SK-N-SH (cell line): ENCODE measurements at regions not wholly inside any gene's neighbourhood (a gene's known extent, or its start where the extent isn't known, plus 50 kb on each side); places are given as distances from the start of the nearest gene placed in this dataset.

Source experiments
- CTCF ChIA-PET: fragments of 300-600, 350-600 bp; formaldehyde crosslinking; extraction: SDS; loops from one replicate; lab custom pipeline; 2021; lab: Yijun Ruan, JAX
- POLR2A ChIA-PET: fragments of 350-600 bp; sonication (Branson Sonifier 250); formaldehyde crosslinking; extraction: SDS; loops from one replicate; lab custom pipeline; 2020; ENCODE audit warnings: antibody characterized with exemption, inconsistent platforms; lab: Yijun Ruan, JAX
- DNase-seq: peaks from one replicate; pipeline ENCODE4 v3.0.0; 2012
- H2AFZ ChIP-seq: fragments of 200-600 bp; sonication (generic); 2 replicates; pipeline ENCODE4 v1.8.1; 2016; ENCODE audit warnings: antibody characterized with exemption, mild to moderate bottlenecking, low read depth
- H3F3A ChIP-seq: fragments of 200-600 bp; sonication (generic); replicated peaks from 2 replicates; pipeline ENCODE3; 2016; ENCODE audit warnings: antibody characterized with exemption, mild to moderate bottlenecking; ENCODE audit not compliant: insufficient read depth
- H3K27ac ChIP-seq, 2 experiments: fragments of 200-500 bp in 1 of 2; fragments of 200-600 bp in 1 of 2; sonication (Bioruptor generic) in 1 of 2; sonication (generic), shearing (Covaris generic) in 1 of 2; 2 replicates each; pipeline versions ENCODE4 v1.5.1 to v1.6.1; 2014 to 2016; ENCODE audit warnings: low read depth in 2 of 2, inconsistent platforms in 1 of 2, low read length in 1 of 2, mild to moderate bottlenecking in 1 of 2, mixed read lengths in 1 of 2
- H3K27me3 ChIP-seq: fragments of 200-600 bp; sonication (generic), shearing (Covaris generic); 2 replicates; pipeline ENCODE4 v1.6.1; 2016; ENCODE audit warnings: mixed run types; ENCODE audit not compliant: insufficient read depth
- H3K36me3 ChIP-seq, 2 experiments: fragments of 200-500 bp in 1 of 2; fragments of 200-600 bp in 1 of 2; sonication (Bioruptor generic) in 1 of 2; sonication (generic) in 1 of 2; replicated peaks in 1 of 2; 2 replicates each; pipeline versions ENCODE3 to v1.5.1; 2014 to 2016; ENCODE audit warnings: low read length in 1 of 2, mild to moderate bottlenecking in 1 of 2; ENCODE audit not compliant: insufficient read depth in 2 of 2, control insufficient read depth in 1 of 2
- H3K4me1 ChIP-seq, 2 experiments: fragments of 200-500 bp in 1 of 2; fragments of 200-600 bp in 1 of 2; sonication (Bioruptor generic) in 1 of 2; sonication (generic), shearing (Covaris generic) in 1 of 2; 2 replicates each; pipeline versions ENCODE4 v1.5.1 to v1.6.1; 2014 to 2016; ENCODE audit warnings: low read depth in 1 of 2, low read length in 1 of 2, mixed run types in 1 of 2; ENCODE audit not compliant: insufficient read depth in 2 of 2, control insufficient read depth in 1 of 2
- H3K4me2 ChIP-seq: fragments of 200-600 bp; sonication (generic), shearing (Covaris generic); 2 replicates; pipeline ENCODE4 v1.6.1; 2017; ENCODE audit warnings: mixed run types
- H3K4me3 ChIP-seq, 2 experiments: fragments of 200-500 bp in 1 of 2; fragments of 200-600 bp in 1 of 2; sonication (Bioruptor generic) in 1 of 2; sonication (generic), shearing (Covaris generic) in 1 of 2; 2 replicates each; pipeline versions ENCODE4 v1.5.1 to v1.8.1; 2014 to 2016; ENCODE audit warnings: low read depth in 2 of 2, inconsistent platforms in 1 of 2, low read length in 1 of 2, mild to moderate bottlenecking in 1 of 2, mixed read lengths in 1 of 2, moderate library complexity in 1 of 2
- H3K79me2 ChIP-seq: fragments of 200-600 bp; sonication (generic); 2 replicates; pipeline ENCODE4 v1.8.1; 2017; ENCODE audit warnings: mild to moderate bottlenecking; ENCODE audit not compliant: insufficient read depth
- H3K9ac ChIP-seq: fragments of 200-600 bp; sonication (generic); 2 replicates; pipeline ENCODE4 v1.6.1; 2017; ENCODE audit warnings: mixed run types
- H3K9me2 ChIP-seq: fragments of 200-600 bp; sonication (generic); 2 replicates; pipeline ENCODE4 v1.6.1; 2017; ENCODE audit warnings: mixed run types
- H3K9me3 ChIP-seq: fragments of 200-600 bp; sonication (generic); 2 replicates; pipeline ENCODE4 v1.6.1; 2017; ENCODE audit warnings: mixed run types, mild to moderate bottlenecking, moderate library complexity
- H4K20me1 ChIP-seq: fragments of 200-600 bp; sonication (generic); 2 replicates; pipeline ENCODE4 v1.6.1; 2017; ENCODE audit warnings: mild to moderate bottlenecking, mixed run types; ENCODE audit not compliant: insufficient read depth
- CHD2 ChIP-seq: fragments of 150-350 bp; IDR thresholded peaks from 2 replicates; pipeline ENCODE4 v1.6.1; 2018; ENCODE audit warnings: low read length; ENCODE audit not compliant: partially characterized antibody
- ELF1 ChIP-seq: IDR thresholded peaks from 2 replicates; pipeline ENCODE4 v1.4.0; 2012
- FOSL2 ChIP-seq: IDR thresholded peaks from 2 replicates; pipeline ENCODE4 v1.4.0; 2012; ENCODE audit warnings: low read depth, mild to moderate bottlenecking, moderate library complexity, borderline replicate concordance
- FOXM1 ChIP-seq: IDR thresholded peaks from 2 replicates; pipeline ENCODE4 v1.4.0; 2012; ENCODE audit warnings: low read depth, mild to moderate bottlenecking
- GABPA ChIP-seq: IDR thresholded peaks from 2 replicates; pipeline ENCODE4 v1.4.0; 2012; ENCODE audit warnings: low read depth, mild to moderate bottlenecking
- IRF3 ChIP-seq: fragments of 150-350 bp; IDR thresholded peaks from 2 replicates; pipeline ENCODE4 v1.6.1; 2016; ENCODE audit warnings: mild to moderate bottlenecking, low read depth, low read length
- MAX ChIP-seq: IDR thresholded peaks from 2 replicates; pipeline ENCODE4 v1.4.0; 2012; ENCODE audit warnings: low read depth
- MEF2A ChIP-seq: IDR thresholded peaks from 2 replicates; pipeline ENCODE4 v1.4.0; 2012; ENCODE audit warnings: low read depth, borderline replicate concordance
- NFIC ChIP-seq: IDR thresholded peaks from 2 replicates; pipeline ENCODE4 v1.4.0; 2012; ENCODE audit warnings: borderline replicate concordance
- NRF1 ChIP-seq: IDR thresholded peaks from 2 replicates; pipeline ENCODE4 v1.6.1; 2012; ENCODE audit warnings: low read depth, mild to moderate bottlenecking, low read length
- RCOR1 ChIP-seq: fragments of 150-350 bp; IDR thresholded peaks from 2 replicates; pipeline ENCODE4 v1.6.1; 2017; ENCODE audit warnings: antibody characterized with exemption, low read length
- RFX5 ChIP-seq: IDR thresholded peaks from 2 replicates; pipeline ENCODE4 v1.6.1; 2012; ENCODE audit warnings: mild to moderate bottlenecking, improper control_type of control experiment, low read length
- TCF12 ChIP-seq: IDR thresholded peaks from 2 replicates; pipeline ENCODE4 v1.4.0; 2012
- USF2 ChIP-seq: fragments of 150-350 bp; IDR thresholded peaks from 2 replicates; pipeline ENCODE4 v1.6.1; 2017; ENCODE audit warnings: antibody characterized with exemption, low read length, low read depth, borderline replicate concordance
- ZBTB33 ChIP-seq: IDR thresholded peaks from 2 replicates; pipeline ENCODE4 v1.4.0; 2012; ENCODE audit warnings: low read depth, borderline replicate concordance
- WGBS: methylation state at CpG from one replicate; pipeline ENCODE4 v1.1.6; 2017; ENCODE audit warnings: low lambda C conversion rate; 5-methylcytosine and 5-hydroxymethylcytosine counted together
- TF ChIP-seq, protein P1 (sequence below): IDR thresholded peaks from 2 replicates; pipeline ENCODE4 v1.4.0; 2012; ENCODE audit warnings: low read depth, borderline replicate concordance
- TF ChIP-seq, protein P2 (sequence below): fragments of 200-600 bp; sonication (generic); IDR thresholded peaks from 2 replicates; pipeline ENCODE4 v1.6.1; 2017; ENCODE audit warnings: antibody characterized with exemption, mild to moderate bottlenecking, moderate library complexity

DNA sequence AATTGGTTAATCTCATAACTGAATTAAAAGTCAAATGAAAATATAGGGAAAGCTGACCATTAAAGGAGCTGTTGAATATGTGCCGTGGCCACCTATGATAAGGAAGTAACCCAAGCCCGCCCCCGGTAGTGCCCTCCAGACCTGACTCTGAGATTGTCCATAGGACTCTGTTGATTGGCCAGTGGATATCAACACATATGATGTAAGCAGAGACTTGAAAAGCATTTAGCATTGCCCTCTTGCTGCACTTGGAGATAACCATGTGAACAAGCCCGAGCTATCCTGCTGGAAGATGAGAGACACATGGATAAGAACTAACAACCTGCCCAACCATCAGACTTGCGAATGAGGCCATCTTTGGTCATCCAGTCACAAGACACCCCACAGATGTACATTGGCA is 83.2 kb downstream of the LINC00237 start:
- Histone ChIP-seq H3K4me3 (no peak overlapping the region), H3K36me3 (no peaks in the 10 kb centered on the region), H2AFZ (no peak overlapping the region), H3K4me1 (no peaks in the 10 kb centered on the region), H3K79me2 (no peaks in the 10 kb centered on the region), H3K9me2 (no peaks in the 10 kb centered on the region), H4K20me1 (no peaks in the 10 kb centered on the region), H3K27ac (no peak overlapping the region), H3K27me3 (peaks cover 13% of the 10 kb centered on the region; the same call in 1 of the 2 replicates), H3F3A (no peaks in the 10 kb centered on the region), H3K4me2 (no peak overlapping the region), H3K9me3 (no peaks in the 10 kb centered on the region), H3K9ac (no peak overlapping the region)
- no peak for DNase-seq
- no peak for TF ChIP-seq CHD2
- TF ChIP-seq FOXM1 = no peak
- TF ChIP-seq, protein P1, sequence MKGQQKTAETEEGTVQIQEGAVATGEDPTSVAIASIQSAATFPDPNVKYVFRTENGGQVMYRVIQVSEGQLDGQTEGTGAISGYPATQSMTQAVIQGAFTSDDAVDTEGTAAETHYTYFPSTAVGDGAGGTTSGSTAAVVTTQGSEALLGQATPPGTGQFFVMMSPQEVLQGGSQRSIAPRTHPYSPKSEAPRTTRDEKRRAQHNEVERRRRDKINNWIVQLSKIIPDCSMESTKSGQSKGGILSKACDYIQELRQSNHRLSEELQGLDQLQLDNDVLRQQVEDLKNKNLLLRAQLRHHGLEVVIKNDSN = no peak
- TF ChIP-seq ZBTB33 = no peak
- no peak for TF ChIP-seq GABPA
- no peak for TF ChIP-seq RCOR1
- no peak for TF ChIP-seq FOSL2
- POLR2A ChIA-PET = no interaction called here
- 13% methylated on average over 5 of the region's 5 CpGs for WGBS
- CTCF ChIA-PET = interaction anchor here (1.0 kb wide), 1 partner anchor 53 kb away, joined by 4 read pairs; no protein-coding TSS in a partner anchor

DNA sequence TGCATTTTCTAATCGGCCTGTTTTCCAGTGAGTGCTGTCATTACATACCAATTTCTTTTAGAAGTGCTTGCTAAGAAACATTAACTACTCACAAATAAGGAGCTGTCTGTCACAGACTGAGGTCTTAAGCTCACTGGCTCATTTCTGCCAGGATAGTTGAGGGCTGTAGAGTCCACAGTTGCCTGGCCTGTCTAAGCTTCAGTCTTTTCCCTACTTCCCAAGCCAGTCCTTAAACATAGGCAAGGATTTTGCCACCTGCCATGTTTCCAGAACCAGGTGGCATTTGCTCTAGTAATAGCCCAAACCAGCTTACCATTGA is 84.7 kb downstream of the LINC00237 start:
- Histone ChIP-seq H3K9ac (no peak overlapping the region), H2AFZ (no peak overlapping the region), H3K4me1 (no peaks in the 10 kb centered on the region), H4K20me1 (no peaks in the 10 kb centered on the region), H3K4me2 (no peak overlapping the region), H3K36me3 (no peaks in the 10 kb centered on the region), H3K9me3 (no peaks in the 10 kb centered on the region), H3K9me2 (no peaks in the 10 kb centered on the region), H3K79me2 (no peaks in the 10 kb centered on the region), H3F3A (no peaks in the 10 kb centered on the region), H3K27ac (no peak overlapping the region), H3K4me3 (no peak overlapping the region), H3K27me3 (peaks cover 19% of the 10 kb centered on the region; the same call in 1 of the 2 replicates)
- no peak for DNase-seq
- POLR2A ChIA-PET = no interaction called here
- no peak for TF ChIP-seq GABPA
- TF ChIP-seq RFX5 = no peak
- TF ChIP-seq IRF3 = no peak
- TF ChIP-seq, protein P2, sequence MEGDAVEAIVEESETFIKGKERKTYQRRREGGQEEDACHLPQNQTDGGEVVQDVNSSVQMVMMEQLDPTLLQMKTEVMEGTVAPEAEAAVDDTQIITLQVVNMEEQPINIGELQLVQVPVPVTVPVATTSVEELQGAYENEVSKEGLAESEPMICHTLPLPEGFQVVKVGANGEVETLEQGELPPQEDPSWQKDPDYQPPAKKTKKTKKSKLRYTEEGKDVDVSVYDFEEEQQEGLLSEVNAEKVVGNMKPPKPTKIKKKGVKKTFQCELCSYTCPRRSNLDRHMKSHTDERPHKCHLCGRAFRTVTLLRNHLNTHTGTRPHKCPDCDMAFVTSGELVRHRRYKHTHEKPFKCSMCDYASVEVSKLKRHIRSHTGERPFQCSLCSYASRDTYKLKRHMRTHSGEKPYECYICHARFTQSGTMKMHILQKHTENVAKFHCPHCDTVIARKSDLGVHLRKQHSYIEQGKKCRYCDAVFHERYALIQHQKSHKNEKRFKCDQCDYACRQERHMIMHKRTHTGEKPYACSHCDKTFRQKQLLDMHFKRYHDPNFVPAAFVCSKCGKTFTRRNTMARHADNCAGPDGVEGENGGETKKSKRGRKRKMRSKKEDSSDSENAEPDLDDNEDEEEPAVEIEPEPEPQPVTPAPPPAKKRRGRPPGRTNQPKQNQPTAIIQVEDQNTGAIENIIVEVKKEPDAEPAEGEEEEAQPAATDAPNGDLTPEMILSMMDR = no peak
- no peak for TF ChIP-seq NFIC
- TF ChIP-seq MAX = no peak
- TF ChIP-seq NRF1 = no peak
- no peak for TF ChIP-seq ELF1
- no peak for TF ChIP-seq FOXM1
- no peak for TF ChIP-seq USF2
- TF ChIP-seq CHD2 = no peak
- no peak for TF ChIP-seq TCF12
- no peak for TF ChIP-seq MEF2A
- CTCF ChIA-PET = no interaction called here
- 4% methylated on average over 1 of the region's 1 CpG for WGBS
